GM21528 (cell line): ENCODE measurements at regions not wholly inside any gene's neighbourhood (a gene's known extent, or its start where the extent isn't known, plus 50 kb on each side); places are given as distances from the start of the nearest gene placed in this dataset.
"Not testable (repeated sequence)": the region's sequence is repeated elsewhere in the genome, so short reads cannot be mapped to it uniquely, and the experiment has no call there.

Experiments
- ATAC-seq: cut with Tn5 transposase; IDR thresholded peaks from one replicate; pipeline ENCODE4 v1.9.1; 2021; ENCODE audit warnings: mild to moderate bottlenecking, moderate library complexity; ENCODE audit not compliant: unreplicated experiment, low FRiP score

DNA sequence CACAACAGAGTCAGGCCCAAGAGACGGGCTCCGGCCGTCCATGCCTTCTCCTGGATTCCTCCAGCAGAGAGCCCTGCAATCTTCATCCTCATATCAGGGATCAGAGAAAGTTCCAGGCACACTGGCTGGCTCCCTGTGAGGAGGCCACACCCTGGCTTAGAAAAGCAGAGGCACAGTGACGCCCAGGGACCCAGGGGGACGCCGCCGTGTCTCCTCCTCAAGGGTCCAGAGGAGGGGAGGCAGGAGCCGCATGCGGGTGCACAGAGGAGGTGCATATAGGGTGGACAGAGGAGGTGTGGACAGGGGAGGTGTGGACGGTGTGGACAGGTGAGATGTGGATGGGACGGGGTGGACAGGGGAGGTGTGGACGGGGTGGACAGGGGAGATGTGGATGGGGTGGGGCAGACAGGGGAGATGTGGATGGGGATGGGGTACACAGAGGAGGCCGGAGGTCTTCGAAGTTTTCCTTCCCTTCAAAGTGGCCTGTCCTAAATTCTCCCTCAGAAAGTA lies 1521.9 kb downstream of the BRD1 start:
- no peak for ATAC-seq

DNA sequence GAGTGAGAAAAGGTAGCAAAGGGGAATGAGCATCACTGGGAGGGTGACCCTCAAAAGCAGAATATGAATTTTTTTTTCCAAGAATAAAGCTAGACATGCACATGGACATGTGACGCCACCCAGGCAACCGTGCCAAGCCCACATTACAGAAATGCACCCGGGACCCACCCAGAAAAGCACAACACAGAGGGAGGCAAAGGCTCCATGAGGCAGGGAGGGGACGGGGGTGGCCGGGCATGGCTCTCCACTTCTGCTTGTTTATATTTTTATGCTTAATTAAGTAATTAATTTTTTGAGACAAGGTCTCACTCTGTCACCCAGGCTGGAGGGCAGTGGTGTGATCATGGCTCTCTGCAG lies 1524.3 kb downstream of the BRD1 start:
- no peak for ATAC-seq

DNA sequence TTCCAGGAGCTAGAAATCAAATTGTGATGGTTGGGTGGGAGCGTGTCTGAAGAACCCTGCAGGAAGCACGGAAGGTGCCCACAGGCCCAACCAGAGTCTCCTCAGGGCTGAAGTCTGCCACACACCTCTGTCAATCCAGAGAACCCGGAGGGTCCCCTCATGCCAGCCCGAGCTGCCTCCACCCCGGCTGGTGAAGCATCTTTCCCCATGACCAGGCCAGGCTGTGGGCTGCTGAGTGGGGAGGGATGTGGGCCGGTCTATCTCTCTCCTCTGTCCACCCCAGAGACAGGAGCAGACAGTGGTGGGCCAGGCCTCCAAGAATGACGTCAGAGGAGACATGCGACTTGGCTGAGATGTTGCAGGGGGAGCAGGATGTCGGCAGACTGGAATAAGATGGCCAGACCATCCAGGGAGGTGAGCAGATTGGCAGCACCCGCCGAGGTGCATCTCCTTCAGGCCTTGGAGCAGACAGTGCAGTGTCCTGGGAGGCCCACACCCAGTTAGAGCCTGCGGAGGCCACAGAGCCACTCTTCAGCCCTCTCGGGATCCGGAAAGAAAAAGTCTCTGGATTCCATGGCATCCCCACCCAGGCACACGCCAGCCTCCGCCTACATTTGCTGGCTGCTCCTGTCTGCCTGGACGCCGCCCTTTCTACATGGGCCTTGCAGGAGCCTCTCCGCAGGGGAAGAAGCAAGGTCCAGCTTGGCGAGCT lies 1524.9 kb downstream of the BRD1 start:
- ATAC-seq: no peak

- no peak for ATAC-seq
Observed at GRCh38 chr22:48301908-48302307, 1525.8 kb downstream of the BRD1 start.

DNA sequence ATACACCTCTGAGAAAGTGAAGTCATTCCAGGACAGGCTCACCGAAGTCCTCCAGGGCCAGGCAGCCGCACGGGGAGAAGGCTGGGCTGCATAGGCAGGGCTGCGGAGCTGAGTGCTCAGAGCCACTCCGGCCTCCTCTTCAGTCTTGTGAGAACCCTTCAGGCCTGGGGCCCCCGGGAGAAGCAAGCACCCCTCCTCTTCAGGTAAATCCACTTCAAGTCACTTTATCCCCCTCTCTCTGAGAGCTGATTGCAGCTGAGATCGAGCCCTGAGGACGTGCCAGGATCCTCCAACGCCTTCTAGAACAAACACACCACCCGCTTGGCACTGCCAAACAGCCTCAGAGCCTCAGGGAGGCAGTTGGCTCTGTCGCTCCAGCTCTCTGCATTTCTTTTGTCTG lies 1526.3 kb downstream of the BRD1 start:
- ATAC-seq: no peak

DNA sequence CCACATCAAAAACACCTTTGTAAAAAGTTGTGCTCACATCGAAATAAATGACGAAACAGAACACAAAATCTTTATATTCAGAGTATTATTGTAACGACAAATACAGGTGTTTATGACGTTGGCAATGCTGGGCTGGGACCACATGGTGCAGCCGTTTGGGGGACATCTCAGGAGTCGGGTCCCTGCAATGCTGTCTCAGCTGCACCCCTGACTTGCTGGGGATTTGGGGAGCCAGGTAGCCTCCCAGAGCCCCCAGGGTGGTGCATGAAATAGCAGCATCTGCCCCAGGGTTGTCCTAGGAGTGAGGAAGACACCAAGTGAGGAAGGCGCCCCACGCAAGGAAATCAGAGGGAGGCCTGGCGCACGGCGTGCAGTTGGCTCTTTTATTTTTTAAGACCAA lies 1526.8 kb downstream of the BRD1 start:
- no peak for ATAC-seq

DNA sequence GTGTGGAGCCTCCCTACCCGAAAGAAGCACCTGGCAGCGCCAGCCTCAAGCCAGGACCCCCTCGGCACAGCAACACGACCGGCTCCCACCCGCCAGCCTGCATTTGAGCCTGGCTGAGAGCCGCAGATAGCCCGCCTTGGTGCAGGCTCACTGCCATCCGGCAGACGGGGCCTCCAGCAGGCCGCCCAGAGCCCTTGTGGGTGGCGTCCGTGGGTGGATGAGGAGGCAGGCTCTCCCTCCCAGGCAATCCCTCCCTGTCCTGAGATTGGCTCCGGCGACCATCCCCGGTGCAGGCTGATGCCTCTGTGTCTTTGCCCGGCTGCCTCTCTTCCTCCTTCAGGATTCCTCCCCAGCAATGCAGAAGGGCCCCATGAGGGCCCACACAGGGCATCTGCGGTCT lies 1527.9 kb downstream of the BRD1 start:
- ATAC-seq: no peak

DNA sequence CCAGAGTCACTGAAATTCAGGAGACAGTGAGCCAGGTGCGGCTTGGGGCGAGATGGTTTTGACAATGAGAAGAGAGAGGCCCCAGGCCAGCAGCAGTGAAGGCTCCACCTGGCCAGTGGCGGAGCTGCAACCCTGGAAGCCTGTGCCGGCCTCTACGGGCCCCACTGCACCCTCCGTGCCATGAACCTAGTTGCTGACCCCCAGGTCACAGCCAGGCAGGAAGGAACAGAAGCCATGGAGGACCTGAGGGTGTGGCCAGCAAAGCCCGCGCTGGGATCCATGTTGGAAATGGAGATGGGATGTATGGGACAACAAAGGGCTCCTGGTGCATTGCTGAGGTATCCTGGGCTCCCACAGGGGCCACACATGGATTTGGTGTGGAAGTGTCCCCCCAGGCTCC lies 1528.5 kb downstream of the BRD1 start:
- ATAC-seq: no peak

DNA sequence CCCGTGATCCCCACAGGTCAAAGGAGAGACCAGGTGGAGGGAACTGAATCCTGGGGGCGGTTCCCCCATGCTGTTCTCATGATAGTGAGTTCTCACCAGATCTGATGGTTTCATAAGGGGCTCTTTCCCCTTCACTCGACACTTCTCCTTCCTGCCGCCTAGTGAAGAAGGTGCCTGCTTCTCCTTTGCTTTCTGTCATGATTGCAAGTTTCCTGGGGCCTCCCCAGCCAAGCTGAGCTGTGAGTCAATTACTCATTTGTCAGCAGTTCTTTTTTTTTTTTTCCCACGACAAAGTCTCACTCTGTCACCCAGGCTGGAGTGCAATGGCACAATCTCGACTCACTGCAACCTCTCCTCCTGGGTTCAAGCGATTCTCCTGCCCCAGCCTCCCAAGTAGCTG lies 1530.4 kb downstream of the BRD1 start:
- ATAC-seq: no peak

DNA sequence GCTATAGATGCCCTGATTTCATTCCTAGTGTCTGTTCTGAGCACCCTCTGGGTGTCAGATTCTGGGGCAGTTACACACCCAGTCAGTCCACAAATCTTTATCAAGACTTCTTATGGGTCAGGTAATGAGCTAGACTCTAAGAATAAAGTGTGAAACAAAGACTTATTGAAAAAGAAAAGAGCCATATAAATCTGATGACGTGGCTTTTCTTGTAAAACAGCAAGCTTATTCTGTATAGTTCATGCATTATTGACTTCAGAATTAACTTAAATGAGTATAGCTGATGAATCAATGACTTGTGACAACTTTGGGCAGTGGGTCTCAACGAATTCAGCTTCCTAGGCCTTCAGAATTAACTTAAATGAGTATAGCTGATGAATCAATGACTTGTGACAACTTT lies 1527.5 kb downstream of the TBC1D22A start:
- not testable (repeated sequence) for ATAC-seq

- no peak for ATAC-seq
Observed at GRCh38 chr22:48288376-48288940, 1526.0 kb downstream of the TBC1D22A start.

DNA sequence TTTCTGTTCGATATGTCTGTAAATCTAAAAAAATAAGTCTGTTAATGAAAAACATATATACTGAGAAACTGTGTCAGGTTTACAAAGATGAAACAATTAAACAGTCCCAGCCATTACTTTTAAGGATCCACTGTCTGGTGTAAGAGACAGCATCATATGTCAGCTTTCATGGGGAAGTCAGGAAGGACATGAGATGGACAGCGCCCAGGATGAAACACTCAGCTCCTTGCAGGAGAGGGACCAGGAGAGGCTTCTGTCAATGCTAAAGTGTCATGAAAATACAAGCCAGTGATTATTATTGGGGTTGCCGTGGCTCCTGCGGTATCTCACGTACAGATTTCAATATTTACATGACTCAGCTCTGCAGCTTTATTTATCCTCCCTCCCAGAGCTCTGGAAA lies 1524.6 kb downstream of the TBC1D22A start:
- ATAC-seq: no peak

DNA sequence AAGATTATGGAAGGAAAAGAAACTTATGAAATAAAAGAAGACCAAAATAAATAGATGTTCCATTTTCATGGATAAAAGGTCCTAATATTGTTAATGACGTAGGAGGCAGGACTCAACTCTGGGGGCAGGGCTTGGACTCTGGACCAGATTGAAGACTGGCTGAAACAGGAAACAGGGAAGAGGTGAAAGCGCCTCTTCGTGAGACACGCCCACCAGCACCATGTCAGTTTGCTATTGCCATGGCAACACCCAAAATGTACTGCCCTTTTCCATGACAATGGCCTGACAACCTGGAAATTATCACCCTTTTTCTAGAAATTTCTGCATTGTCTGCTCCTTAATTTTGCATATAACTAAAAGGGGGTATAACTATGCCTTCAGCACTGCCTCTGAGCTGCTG lies 1522.2 kb downstream of the TBC1D22A start:
- no peak for ATAC-seq

- ATAC-seq: no peak
Observed at GRCh38 chr22:48282804-48283203, 1520.4 kb downstream of the TBC1D22A start.

DNA sequence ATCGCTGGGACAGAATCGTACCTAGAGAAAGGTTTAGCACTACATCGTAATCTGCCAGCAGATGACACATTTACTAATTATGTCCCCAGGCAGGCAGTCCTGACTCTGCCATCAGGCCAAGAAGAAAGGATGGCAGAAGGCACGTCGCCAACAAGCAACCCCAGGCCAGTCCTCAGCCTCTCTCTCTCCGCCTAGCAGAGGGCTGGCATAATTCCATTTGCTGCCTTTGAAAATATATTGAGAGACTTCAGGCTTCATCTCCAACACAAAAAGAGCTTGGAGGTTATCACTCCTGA lies 1517.0 kb downstream of the TBC1D22A start:
- ATAC-seq: no peak

DNA sequence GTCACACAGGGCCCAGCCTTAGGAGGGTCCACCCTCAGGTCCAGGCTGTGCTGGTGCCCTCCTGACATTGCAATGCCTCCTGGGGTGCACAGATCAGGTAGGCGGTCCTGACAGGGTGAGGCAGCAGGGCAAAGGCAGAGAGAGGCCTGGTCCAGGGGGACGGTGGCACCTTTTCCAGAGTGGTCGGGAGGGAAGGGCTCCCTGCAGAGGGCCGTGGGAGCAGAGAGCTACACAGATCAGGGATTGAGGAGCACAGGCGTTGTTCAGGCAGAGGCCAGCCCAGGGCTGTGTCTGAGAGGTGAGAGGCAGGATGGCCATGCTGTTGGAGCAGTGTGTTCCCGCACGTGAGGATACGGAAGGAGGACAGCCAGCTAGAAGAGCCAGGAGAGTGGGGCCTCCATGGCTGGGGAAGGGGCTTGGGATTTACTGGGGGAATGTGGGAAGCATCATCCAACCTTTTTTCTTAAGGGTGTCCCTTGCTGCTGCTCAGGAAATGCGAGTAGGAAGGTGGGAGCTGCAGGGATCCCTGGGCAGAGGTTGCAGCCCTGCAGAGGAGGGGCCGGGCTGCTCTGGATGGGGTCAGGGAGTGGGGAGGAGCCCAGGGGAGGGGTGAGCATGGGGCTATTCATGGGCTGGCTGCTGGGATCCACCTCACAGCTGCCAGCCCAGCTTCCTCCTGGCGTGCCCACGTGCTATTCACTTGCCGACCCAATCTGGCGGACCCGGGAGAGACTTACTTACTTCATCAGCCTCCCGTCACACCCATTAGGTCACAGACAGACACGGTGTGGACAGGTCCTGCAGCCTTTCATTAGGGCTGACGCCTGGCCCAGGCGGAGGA lies 1516.4 kb downstream of the TBC1D22A start:
- ATAC-seq: no peak

GRCh38 chr22:48277868-48278581 lies 1515.6 kb downstream of the TBC1D22A start:
- no peak for ATAC-seq

- no peak for ATAC-seq
Observed at GRCh38 chr22:48276994-48277867, 1514.8 kb downstream of the TBC1D22A start.

DNA sequence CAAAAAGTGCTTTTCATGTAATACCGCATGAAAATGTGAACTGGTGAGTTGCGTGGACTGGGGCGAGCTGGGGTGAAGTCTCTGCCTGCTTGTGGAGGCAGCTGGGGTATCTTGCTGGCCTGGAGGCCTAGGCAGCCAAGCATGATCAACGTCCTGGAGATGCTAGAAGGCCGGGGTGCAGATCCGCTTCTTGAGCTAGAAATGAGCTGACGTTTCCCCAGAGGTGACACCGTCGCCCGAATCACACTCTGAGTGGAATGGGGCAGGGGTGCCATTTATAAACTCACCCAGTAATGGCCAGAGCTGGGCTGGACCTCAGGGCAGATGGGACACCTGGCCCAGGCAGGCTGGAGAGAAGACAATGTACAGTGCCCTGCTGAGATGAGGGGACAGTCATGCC lies 1513.0 kb downstream of the TBC1D22A start:
- ATAC-seq: no peak

GRCh38 chr22:48270731-48271130 lies 1508.3 kb downstream of the TBC1D22A start:
- no peak for ATAC-seq
